ENCODE measurements at regions not wholly inside any gene's neighbourhood (a gene's known extent, or its start where the extent isn't known, plus 50 kb on each side); places are given as distances from the start of the nearest gene placed in this dataset.
A peak's percentile ranks its signal among the peaks of the same experiment; 100 is the strongest.

DNA sequence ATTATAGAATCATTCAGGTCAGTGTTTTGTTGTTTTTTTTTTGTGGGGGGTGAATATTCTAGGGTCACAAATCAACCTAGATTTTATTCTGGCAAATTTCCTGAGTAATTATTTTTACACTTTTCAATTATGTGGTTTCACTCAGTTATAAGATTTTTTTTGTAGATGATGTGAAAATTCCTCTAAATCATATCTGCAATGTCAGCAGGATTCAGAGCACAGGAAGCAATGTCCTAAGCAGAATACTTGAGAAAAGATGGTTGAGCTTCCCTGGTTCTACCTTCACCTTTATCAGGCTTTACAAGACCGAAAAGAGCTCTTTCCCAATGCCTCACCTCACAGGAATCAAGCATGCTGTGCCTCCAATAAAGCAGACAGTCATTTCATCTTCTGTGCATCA is 124.3 kb downstream of the SLC41A2 start:
- no peak overlapping the region for H3K27ac ChIP-seq (ENCODE audit: low read depth, low read length)
- TF ChIP-seq, protein P1, sequence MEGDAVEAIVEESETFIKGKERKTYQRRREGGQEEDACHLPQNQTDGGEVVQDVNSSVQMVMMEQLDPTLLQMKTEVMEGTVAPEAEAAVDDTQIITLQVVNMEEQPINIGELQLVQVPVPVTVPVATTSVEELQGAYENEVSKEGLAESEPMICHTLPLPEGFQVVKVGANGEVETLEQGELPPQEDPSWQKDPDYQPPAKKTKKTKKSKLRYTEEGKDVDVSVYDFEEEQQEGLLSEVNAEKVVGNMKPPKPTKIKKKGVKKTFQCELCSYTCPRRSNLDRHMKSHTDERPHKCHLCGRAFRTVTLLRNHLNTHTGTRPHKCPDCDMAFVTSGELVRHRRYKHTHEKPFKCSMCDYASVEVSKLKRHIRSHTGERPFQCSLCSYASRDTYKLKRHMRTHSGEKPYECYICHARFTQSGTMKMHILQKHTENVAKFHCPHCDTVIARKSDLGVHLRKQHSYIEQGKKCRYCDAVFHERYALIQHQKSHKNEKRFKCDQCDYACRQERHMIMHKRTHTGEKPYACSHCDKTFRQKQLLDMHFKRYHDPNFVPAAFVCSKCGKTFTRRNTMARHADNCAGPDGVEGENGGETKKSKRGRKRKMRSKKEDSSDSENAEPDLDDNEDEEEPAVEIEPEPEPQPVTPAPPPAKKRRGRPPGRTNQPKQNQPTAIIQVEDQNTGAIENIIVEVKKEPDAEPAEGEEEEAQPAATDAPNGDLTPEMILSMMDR (IDR thresholded peaks at IDR 0.05; ENCODE audit: extremely low read depth, low read depth, low read length) = no peak
- no peaks in the 10 kb centered on the region for H3K27me3 ChIP-seq (ENCODE audit: insufficient read depth, low read length)

DNA sequence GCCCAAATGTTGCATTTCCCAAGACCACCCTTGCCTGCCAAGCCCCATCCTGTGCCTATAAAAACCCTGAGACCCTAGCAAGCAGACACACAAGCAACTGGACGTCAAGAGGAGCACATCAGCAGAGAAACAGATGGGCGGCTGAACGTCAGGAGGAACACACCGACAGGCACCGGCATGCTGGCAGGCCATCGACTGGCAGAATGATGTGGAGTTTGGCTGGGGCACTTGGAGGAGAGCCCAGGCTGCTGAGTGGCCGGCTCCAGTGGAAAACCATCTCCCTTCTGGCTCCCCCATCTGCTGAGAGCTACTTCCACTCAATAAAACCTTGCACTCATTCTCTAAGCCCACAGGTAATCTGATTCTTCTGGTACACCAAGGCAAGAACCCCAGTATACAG is 130.1 kb downstream of the SLC41A2 start:
- TF ChIP-seq, protein P1 (IDR thresholded peaks at IDR 0.05; ENCODE audit: extremely low read depth, low read depth, low read length) = no peak
- Histone ChIP-seq H3K79me2 (ENCODE audit: insufficient read depth, low read length) (no peaks in the 10 kb centered on the region), H3K9me3 (ENCODE audit: low read depth, low read length) (peaks cover 3% of the 10 kb centered on the region), H3K27ac (ENCODE audit: low read depth, low read length) (no peak overlapping the region), H3K4me3 (ENCODE audit: insufficient read depth, low read length) (no peak overlapping the region), H3K4me1 (ENCODE audit: insufficient read depth, low read length) (no peaks in the 10 kb centered on the region), H4K20me1 (ENCODE audit: insufficient read depth, low read length) (no peaks in the 10 kb centered on the region), H2AFZ (ENCODE audit: low read length) (no peak overlapping the region), H3K36me3 (ENCODE audit: insufficient read depth, low read length) (no peaks in the 10 kb centered on the region), H3K27me3 (ENCODE audit: insufficient read depth, low read length) (no peaks in the 10 kb centered on the region), H3K4me2 (ENCODE audit: insufficient read depth, low read length) (no peak overlapping the region)
- no peak for DNase-seq (ENCODE audit: insufficient read length, low spot score, missing footprints)

More for the DNA sequence above, 124.3 kb downstream of the SLC41A2 start:
- Histone ChIP-seq H2AFZ (ENCODE audit: low read length) (no peak overlapping the region), H3K36me3 (ENCODE audit: insufficient read depth, low read length) (no peaks in the 10 kb centered on the region), H3K79me2 (ENCODE audit: insufficient read depth, low read length) (no peaks in the 10 kb centered on the region), H4K20me1 (ENCODE audit: insufficient read depth, low read length) (no peaks in the 10 kb centered on the region), H3K4me1 (ENCODE audit: insufficient read depth, low read length) (no peaks in the 10 kb centered on the region), H3K4me2 (ENCODE audit: insufficient read depth, low read length) (no peak overlapping the region), H3K9me3 (ENCODE audit: low read depth, low read length) (no peaks in the 10 kb centered on the region), H3K4me3 (ENCODE audit: insufficient read depth, low read length) (no peak overlapping the region)
- no peak for DNase-seq (ENCODE audit: insufficient read length, low spot score, missing footprints)

DNA sequence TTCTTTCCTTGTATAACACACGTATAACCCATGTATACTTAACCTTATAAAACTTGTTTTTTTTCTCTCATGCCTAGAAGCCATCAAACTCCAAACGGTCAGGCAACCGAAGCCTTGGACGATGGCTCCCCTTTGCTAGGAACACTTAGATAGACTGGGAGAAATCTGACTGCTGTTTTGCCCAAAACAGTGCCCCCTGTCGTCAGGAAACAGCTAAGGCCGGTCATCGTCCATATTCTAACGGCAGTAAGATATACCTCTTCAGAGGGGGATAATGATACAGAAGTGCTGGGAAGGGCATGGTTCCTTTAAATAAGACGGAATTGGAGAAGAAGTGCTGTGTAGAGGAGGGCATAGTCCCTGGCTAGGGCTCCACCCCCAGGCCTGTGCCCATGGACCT is 130.5 kb downstream of the SLC41A2 start:
- no peak for DNase-seq (ENCODE audit: insufficient read length, low spot score, missing footprints)
- Histone ChIP-seq H3K4me2 (ENCODE audit: insufficient read depth, low read length) (no peak overlapping the region), H3K27me3 (ENCODE audit: insufficient read depth, low read length) (no peaks in the 10 kb centered on the region), H3K36me3 (ENCODE audit: insufficient read depth, low read length) (no peaks in the 10 kb centered on the region), H3K4me3 (ENCODE audit: insufficient read depth, low read length) (no peak overlapping the region), H3K9me3 (ENCODE audit: low read depth, low read length) (peaks cover 3% of the 10 kb centered on the region), H3K4me1 (ENCODE audit: insufficient read depth, low read length) (no peaks in the 10 kb centered on the region), H4K20me1 (ENCODE audit: insufficient read depth, low read length) (no peaks in the 10 kb centered on the region), H3K79me2 (ENCODE audit: insufficient read depth, low read length) (no peaks in the 10 kb centered on the region), H2AFZ (ENCODE audit: low read length) (no peak overlapping the region), H3K27ac (ENCODE audit: low read depth, low read length) (no peak overlapping the region)
- TF ChIP-seq, protein P1 (IDR thresholded peaks at IDR 0.05; ENCODE audit: extremely low read depth, low read depth, low read length) = peak; percentile 40

DNA sequence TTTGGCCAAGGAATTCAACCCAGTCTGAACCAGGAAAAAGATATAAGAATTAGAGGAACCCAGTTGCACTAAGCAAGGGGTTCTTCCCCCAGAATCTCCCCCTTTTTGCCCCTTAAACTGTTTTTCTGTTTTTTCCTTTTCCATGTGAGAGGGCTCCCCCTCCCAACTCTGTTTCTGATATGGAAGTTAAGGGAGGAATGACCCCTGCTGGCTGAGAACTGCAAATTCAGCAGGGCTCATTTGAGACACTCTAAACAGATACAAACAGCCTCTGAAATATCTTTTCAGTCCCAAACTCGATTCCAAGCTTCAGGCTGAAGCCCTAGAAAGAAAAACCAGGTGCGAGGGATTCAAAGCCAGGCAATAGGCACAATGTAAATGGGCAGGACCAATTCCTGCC is 132.7 kb downstream of the SLC41A2 start:
- Histone ChIP-seq H4K20me1 (ENCODE audit: insufficient read depth, low read length) (no peaks in the 10 kb centered on the region), H3K4me2 (ENCODE audit: insufficient read depth, low read length) (no peak overlapping the region), H2AFZ (ENCODE audit: low read length) (no peak overlapping the region), H3K36me3 (ENCODE audit: insufficient read depth, low read length) (no peaks in the 10 kb centered on the region), H3K4me1 (ENCODE audit: insufficient read depth, low read length) (no peaks in the 10 kb centered on the region), H3K79me2 (ENCODE audit: insufficient read depth, low read length) (no peaks in the 10 kb centered on the region), H3K27ac (ENCODE audit: low read depth, low read length) (no peak overlapping the region), H3K4me3 (ENCODE audit: insufficient read depth, low read length) (no peak overlapping the region), H3K27me3 (ENCODE audit: insufficient read depth, low read length) (no peaks in the 10 kb centered on the region), H3K9me3 (ENCODE audit: low read depth, low read length) (peaks cover 3% of the 10 kb centered on the region)
- TF ChIP-seq, protein P1 (IDR thresholded peaks at IDR 0.05; ENCODE audit: extremely low read depth, low read depth, low read length) = peak; percentile 28
- peak; percentile 52 for DNase-seq (ENCODE audit: insufficient read length, low spot score, missing footprints)
